Left hindlimb (tissue), 1 donor: ENCODE measurements at regions not wholly inside any gene's neighbourhood (a gene's known extent, or its start where the extent isn't known, plus 50 kb on each side); places are given as distances from the start of the nearest gene placed in this dataset.

Experiments
- DNase-seq: peaks from one replicate; pipeline ENCODE4 v3.0.0-alpha.2; 2018

- no peak for DNase-seq
These were observed 141.5 kb upstream of the EEPD1 start for GRCh38 chr7:36011588-36011965.

- no peak for DNase-seq
These were observed 139.6 kb upstream of the EEPD1 start for GRCh38 chr7:36013246-36014014.

GRCh38 chr7:36014961-36015360 is 138.1 kb upstream of the EEPD1 start:
- DNase-seq, result no peak

GRCh38 chr7:36015733-36016132 is 137.3 kb upstream of the EEPD1 start:
- no peak for DNase-seq

GRCh38 chr7:36016648-36017047 is 136.4 kb upstream of the EEPD1 start:
- DNase-seq, result no peak

GRCh38 chr7:36017111-36017510 is 135.9 kb upstream of the EEPD1 start:
- DNase-seq, result no peak

GRCh38 chr7:36018816-36019484 is 134.1 kb upstream of the EEPD1 start:
- DNase-seq, result no peak

GRCh38 chr7:36019538-36019937 is 133.5 kb upstream of the EEPD1 start:
- DNase-seq, result no peak

GRCh38 chr7:36019980-36020379 is 133.1 kb upstream of the EEPD1 start:
- no peak for DNase-seq

GRCh38 chr7:36021367-36021766 is 131.7 kb upstream of the EEPD1 start:
- DNase-seq, result no peak

GRCh38 chr7:36021917-36022550 is 131.0 kb upstream of the EEPD1 start:
- peak; percentile 80 for DNase-seq

GRCh38 chr7:36023033-36023560 is 130.0 kb upstream of the EEPD1 start:
- DNase-seq, result no peak

- DNase-seq, result no peak
These were observed 127.9 kb upstream of the EEPD1 start for GRCh38 chr7:36025190-36025589.

GRCh38 chr7:36029311-36029710 is 123.7 kb upstream of the EEPD1 start:
- DNase-seq, result no peak

GRCh38 chr7:36029853-36030515 is 123.1 kb upstream of the EEPD1 start:
- no peak for DNase-seq

- no peak for DNase-seq
These were observed 120.7 kb upstream of the EEPD1 start for GRCh38 chr7:36032361-36032818.

GRCh38 chr7:36034020-36034419 is 119.0 kb upstream of the EEPD1 start:
- DNase-seq, result no peak

- no peak for DNase-seq
These were observed 117.9 kb upstream of the EEPD1 start for GRCh38 chr7:36035186-36035585.

GRCh38 chr7:36036590-36036989 is 116.5 kb upstream of the EEPD1 start:
- DNase-seq, result no peak

- peak; percentile 70 for DNase-seq
These were observed 115.9 kb upstream of the EEPD1 start for GRCh38 chr7:36037121-36037662.

- DNase-seq, result no peak
These were observed 114.9 kb upstream of the EEPD1 start for GRCh38 chr7:36038063-36038721.

GRCh38 chr7:36039243-36039642 is 113.8 kb upstream of the EEPD1 start:
- DNase-seq, result no peak
